GM23338 (cell line): ENCODE measurements at regions not wholly inside any gene's neighbourhood (a gene's known extent, or its start where the extent isn't known, plus 50 kb on each side); places are given as distances from the start of the nearest gene placed in this dataset.
A peak's percentile ranks its signal among the peaks of the same experiment; 100 is the strongest.

Source experiments
- ATAC-seq: fragments of 200-7000 bp; cut with Tn5 transposase; 3 replicates; pipeline ENCODE4 v1.9.1; 2020
- DNase-seq: peaks from one replicate; pipeline ENCODE4 v3.0.0-alpha.2; 2015; ENCODE audit warnings: low spot score
- H2AFZ ChIP-seq: fragments of 200-600 bp; sonication (generic); 2 replicates; pipeline ENCODE4 v1.8.0; 2016; ENCODE audit warnings: antibody characterized with exemption, mild to moderate bottlenecking, moderate library complexity
- H3F3A ChIP-seq: fragments of 200-600 bp; sonication (generic); replicated peaks from 2 replicates; pipeline ENCODE4 v1.8.0; 2017; ENCODE audit warnings: antibody characterized with exemption, mixed run types, low read depth
- H3K27ac ChIP-seq: fragments of 200-600 bp; sonication (generic); 2 replicates; pipeline ENCODE4 v1.6.1; 2016; ENCODE audit warnings: low read depth
- H3K27me3 ChIP-seq: fragments of 200-600 bp; sonication (generic); 2 replicates; pipeline ENCODE4 v1.8.0; 2016; ENCODE audit warnings: mild to moderate bottlenecking, mixed run types, moderate library complexity; ENCODE audit not compliant: insufficient read depth
- H3K36me3 ChIP-seq: fragments of 200-600 bp; sonication (generic); 2 replicates; pipeline ENCODE4 v1.8.0; 2016; ENCODE audit warnings: mild to moderate bottlenecking; ENCODE audit not compliant: insufficient read depth
- H3K4me1 ChIP-seq: fragments of 200-600 bp; sonication (generic); 2 replicates; pipeline ENCODE4 v1.8.0; 2016; ENCODE audit warnings: mild to moderate bottlenecking, moderate library complexity; ENCODE audit not compliant: insufficient read depth
- H3K4me2 ChIP-seq: fragments of 200-600 bp; sonication (generic); 2 replicates; pipeline ENCODE4 v1.7.1; 2017; ENCODE audit warnings: mixed run types
- H3K4me3 ChIP-seq: fragments of 200-600 bp; sonication (generic); 2 replicates; pipeline ENCODE4 v1.6.1; 2016; ENCODE audit warnings: mixed run types
- H3K79me2 ChIP-seq: fragments of 200-600 bp; sonication (generic); replicated peaks from 2 replicates; pipeline ENCODE4 v1.8.0; 2017; ENCODE audit warnings: mild to moderate bottlenecking; ENCODE audit not compliant: insufficient read depth
- H3K9me2 ChIP-seq: fragments of 200-600 bp; sonication (generic); 2 replicates; pipeline ENCODE4 v1.8.0; 2017; ENCODE audit not compliant: insufficient read depth
- H4K20me1 ChIP-seq: fragments of 200-600 bp; sonication (generic); replicated peaks from 2 replicates; pipeline ENCODE4 v1.8.0; 2017; ENCODE audit warnings: mild to moderate bottlenecking; ENCODE audit not compliant: insufficient read depth
- H3K27ac Mint-ChIP-seq: 2 replicates; pipeline ENCODE4 v1.8.0; 2020; ENCODE audit warnings: inconsistent platforms, mild to moderate bottlenecking, moderate library complexity, mixed read lengths
- H3K27me3 Mint-ChIP-seq: 3 replicates; pipeline ENCODE4 v1.8.0; 2022; ENCODE audit warnings: low read depth, mild to moderate bottlenecking, moderate library complexity, mixed read lengths, inconsistent platforms; ENCODE audit not compliant: insufficient read depth, poor library complexity
- H3K36me3 Mint-ChIP-seq: 3 replicates; pipeline ENCODE4 v1.8.0; 2021; ENCODE audit warnings: low read depth, mild to moderate bottlenecking, inconsistent platforms, moderate library complexity, mixed read lengths
- H3K4me1 Mint-ChIP-seq: 3 replicates; pipeline ENCODE4 v1.8.0; 2020; ENCODE audit warnings: mild to moderate bottlenecking, inconsistent platforms, mixed read lengths
- H3K4me3 Mint-ChIP-seq: 3 replicates; pipeline ENCODE4 v1.8.0; 2021; ENCODE audit warnings: moderate library complexity, mild to moderate bottlenecking, inconsistent platforms, mixed read lengths
- H3K9me3 Mint-ChIP-seq: 3 replicates; pipeline ENCODE4 v1.8.0; 2020; ENCODE audit warnings: moderate library complexity, mild to moderate bottlenecking, inconsistent platforms, mixed read lengths
- CREB1 ChIP-seq: fragments of 250-450 bp; sonication (Bioruptor Pico); IDR thresholded peaks from 2 replicates; pipeline ENCODE4 v1.5.0; 2020; ENCODE audit warnings: low read depth, mild to moderate bottlenecking, moderate library complexity
- CTCF ChIP-seq, 2 experiments: fragments of 200-600 bp in 1 of 2; sonication (generic) in 1 of 2; conservative IDR thresholded peaks; 2 replicates each; pipeline versions ENCODE4 v1.5.1 to v1.6.1; 2016 to 2017; ENCODE audit warnings: antibody characterized with exemption in 2 of 2, low read depth in 2 of 2, mild to moderate bottlenecking in 2 of 2, moderate library complexity in 1 of 2
- EZH2 ChIP-seq: fragments of 200-600 bp; sonication (generic); IDR thresholded peaks from one replicate; pipeline ENCODE4 v1.8.0; 2017; ENCODE audit warnings: antibody characterized with exemption, mild to moderate bottlenecking, low read depth; ENCODE audit not compliant: unreplicated experiment
- EZH2phosphoT487 ChIP-seq: fragments of 200-600 bp; sonication (generic); IDR thresholded peaks from one replicate; pipeline ENCODE4 v1.8.1; 2018; ENCODE audit warnings: antibody characterized with exemption; ENCODE audit not compliant: unreplicated experiment
- ZNF114 ChIP-seq: fragments of 250-450 bp; sonication (Bioruptor Pico); IDR thresholded peaks from 2 replicates; pipeline ENCODE4 v1.5.0; 2020; ENCODE audit warnings: mild to moderate bottlenecking, moderate library complexity
- ZNF331 ChIP-seq: fragments of 250-450 bp; sonication (Bioruptor Pico); IDR thresholded peaks from 2 replicates; pipeline ENCODE4 v1.5.0; 2020; ENCODE audit warnings: low read depth, mild to moderate bottlenecking, moderate library complexity

GRCh38 chr2:199025146-199025545 lies 432.6 kb downstream of the SATB2 start:
- H2AFZ ChIP-seq = no peak overlapping the region; the same call in 1 of the 2 replicates
- no peak overlapping the region for H3K4me2 ChIP-seq
- Mint-ChIP-seq H3K36me3 (peaks cover 3% of the 10 kb centered on the region; the same call in 1 of the 3 replicates), H3K4me3 (no peak overlapping the region), H3K4me1 (peaks cover 10% of the 10 kb centered on the region), H3K27ac (no peak overlapping the region), H3K27me3 (peaks cover 1% of the 10 kb centered on the region), H3K9me3 (peaks cover 3% of the 10 kb centered on the region; the same call in 2 of the 3 replicates)
- H3K9me2 ChIP-seq = no peaks in the 10 kb centered on the region
- ATAC-seq = no peak
- DNase-seq = no peak
- no peaks in the 10 kb centered on the region for H4K20me1 ChIP-seq
- no peaks in the 10 kb centered on the region for H3F3A ChIP-seq
- H3K4me3 ChIP-seq = no peak overlapping the region
- no peak overlapping the region for H3K27ac ChIP-seq
- H3K4me1 ChIP-seq = peaks cover 11% of the 10 kb centered on the region
- no peak for TF ChIP-seq EZH2phosphoT487
- H3K27me3 ChIP-seq = no peaks in the 10 kb centered on the region
- H3K79me2 ChIP-seq = no peaks in the 10 kb centered on the region
- H3K36me3 ChIP-seq = no peaks in the 10 kb centered on the region

GRCh38 chr2:199024224-199024623 lies 433.5 kb downstream of the SATB2 start:
- no peaks in the 10 kb centered on the region for H3K27me3 ChIP-seq
- H3K27ac ChIP-seq = no peak overlapping the region
- H3K27me3 Mint-ChIP-seq = peaks cover 1% of the 10 kb centered on the region
- H3K27ac Mint-ChIP-seq = no peak overlapping the region
- no peak overlapping the region for H3K4me3 Mint-ChIP-seq
- H3K9me3 Mint-ChIP-seq = peaks cover 3% of the 10 kb centered on the region; the same call in 2 of the 3 replicates
- H2AFZ ChIP-seq = no peak overlapping the region
- H3K4me3 ChIP-seq = no peak overlapping the region
- H3K36me3 Mint-ChIP-seq = peaks cover 3% of the 10 kb centered on the region; the same call in 1 of the 3 replicates
- H4K20me1 ChIP-seq = no peaks in the 10 kb centered on the region
- no peaks in the 10 kb centered on the region for H3K36me3 ChIP-seq
- no peak for ATAC-seq
- H3K4me1 ChIP-seq = peaks cover 17% of the 10 kb centered on the region
- H3K9me2 ChIP-seq = no peaks in the 10 kb centered on the region
- H3K79me2 ChIP-seq = no peaks in the 10 kb centered on the region
- H3K4me1 Mint-ChIP-seq = peaks cover 12% of the 10 kb centered on the region
- no peak overlapping the region for H3K4me2 ChIP-seq
- no peak for DNase-seq
- no peaks in the 10 kb centered on the region for H3F3A ChIP-seq
- TF ChIP-seq CTCF (conservative IDR thresholded peaks at IDR 0.05; ENCODE audit: low read depth in 2 of 2) (no peak), EZH2phosphoT487 (no peak), ZNF114 (CRISPR knock-in tag) (no peak), ZNF331 (CRISPR knock-in tag) (no peak), CREB1 (CRISPR knock-in tag) (no peak)

- H3K79me2 ChIP-seq = no peaks in the 10 kb centered on the region
- Mint-ChIP-seq H3K4me1 (peaks cover 12% of the 10 kb centered on the region), H3K36me3 (no peaks in the 10 kb centered on the region), H3K27me3 (no peaks in the 10 kb centered on the region), H3K9me3 (no peaks in the 10 kb centered on the region), H3K4me3 (no peak overlapping the region), H3K27ac (no peak overlapping the region)
- no peaks in the 10 kb centered on the region for H4K20me1 ChIP-seq
- peaks cover 17% of the 10 kb centered on the region for H3K4me1 ChIP-seq
- H3K27me3 ChIP-seq = no peaks in the 10 kb centered on the region
- no peak overlapping the region for H3K4me3 ChIP-seq
- no peaks in the 10 kb centered on the region for H3K36me3 ChIP-seq
- H3K4me2 ChIP-seq = peak overlapping the region; percentile 42; the same call in 1 of the 2 replicates
- H3F3A ChIP-seq = no peaks in the 10 kb centered on the region
- H2AFZ ChIP-seq = no peak overlapping the region
- TF ChIP-seq CTCF (conservative IDR thresholded peaks at IDR 0.05; ENCODE audit: low read depth in 2 of 2) (peak; percentile 63 to 66), EZH2 (no peak)
- peak; percentile 71 for DNase-seq
- no peaks in the 10 kb centered on the region for H3K9me2 ChIP-seq
- H3K27ac ChIP-seq = no peak overlapping the region
- peak; percentile 90 for ATAC-seq
Observed at GRCh38 chr2:199019898-199020507, 437.7 kb downstream of the SATB2 start.
